ENCODE measurements at regions not wholly inside any gene's neighbourhood (a gene's known extent, or its start where the extent isn't known, plus 50 kb on each side); places are given as distances from the start of the nearest gene placed in this dataset.
"Not testable (repeated sequence)": the region's sequence is repeated elsewhere in the genome, so short reads cannot be mapped to it uniquely, and the experiment has no call there.

DNA sequence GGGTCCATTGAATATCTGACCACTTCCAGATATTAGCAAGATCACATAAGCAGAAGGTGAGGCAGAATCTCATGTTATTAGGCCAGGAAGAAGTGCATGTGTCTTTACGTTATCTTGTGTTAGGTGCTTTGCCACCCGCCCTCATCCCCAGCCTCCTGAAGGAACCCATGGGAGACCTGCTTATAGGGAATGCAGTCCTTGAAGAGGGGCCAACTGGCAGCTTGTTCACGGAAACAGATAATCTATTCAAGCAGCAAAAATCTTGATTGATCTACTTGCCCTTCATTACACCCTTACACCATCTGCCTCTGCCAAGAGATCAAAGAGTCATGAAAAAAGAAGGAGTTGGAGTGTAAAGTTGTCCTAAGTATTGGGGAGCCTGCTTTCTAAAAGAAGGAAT lies 576.4 kb downstream of the HTR1B start:
- H3K4me2 ChIP-seq (ENCODE audit: low read length), result no peak overlapping the region
- no peak overlapping the region for H4K8ac ChIP-seq (ENCODE audit: low read depth, low read length)
- no peak for DNase-seq
- H3K9ac ChIP-seq (ENCODE audit: low read length), result no peak overlapping the region
- H3K36me3 ChIP-seq (ENCODE audit: control insufficient read depth, insufficient read depth, low read length), result no peaks in the 10 kb centered on the region
- no CpG with 5 or more reads among the region's 3 CpGs for WGBS (ENCODE audit: extremely low coverage, insufficient coverage, low lambda C conversion rate)
- no peak overlapping the region for H2BK120ac ChIP-seq (ENCODE audit: low read depth, low read length)
- H3K56ac ChIP-seq (ENCODE audit: low read length), result no peak overlapping the region
- no peaks in the 10 kb centered on the region for H3K79me2 ChIP-seq (ENCODE audit: control insufficient read depth, insufficient read depth, low read length)
- H3K18ac ChIP-seq (ENCODE audit: low read length), result no peak overlapping the region
- no peak overlapping the region for H2AK5ac ChIP-seq (ENCODE audit: low read length)
- H2BK15ac ChIP-seq (replicated peaks; ENCODE audit: low read depth), result no peak overlapping the region
- H3K27ac ChIP-seq (ENCODE audit: low read depth, low read length), result no peak overlapping the region
- no peaks in the 10 kb centered on the region for H3K79me1 ChIP-seq (ENCODE audit: low read length)
- no peak overlapping the region for H3K4ac ChIP-seq (ENCODE audit: low read depth, low read length)
- no peak overlapping the region for H2BK5ac ChIP-seq (ENCODE audit: low read length)
- H3K4me3 ChIP-seq (ENCODE audit: low read length), result no peak overlapping the region
- no peak overlapping the region for H3K23ac ChIP-seq (ENCODE audit: low read length)
- H4K5ac ChIP-seq (ENCODE audit: low read length), result no peak overlapping the region
- H3K4me1 ChIP-seq (ENCODE audit: control insufficient read depth, low read depth, low read length), result no peaks in the 10 kb centered on the region
- H3K27me3 ChIP-seq (ENCODE audit: insufficient read depth, low read length, poor library complexity), result no peaks in the 10 kb centered on the region

DNA sequence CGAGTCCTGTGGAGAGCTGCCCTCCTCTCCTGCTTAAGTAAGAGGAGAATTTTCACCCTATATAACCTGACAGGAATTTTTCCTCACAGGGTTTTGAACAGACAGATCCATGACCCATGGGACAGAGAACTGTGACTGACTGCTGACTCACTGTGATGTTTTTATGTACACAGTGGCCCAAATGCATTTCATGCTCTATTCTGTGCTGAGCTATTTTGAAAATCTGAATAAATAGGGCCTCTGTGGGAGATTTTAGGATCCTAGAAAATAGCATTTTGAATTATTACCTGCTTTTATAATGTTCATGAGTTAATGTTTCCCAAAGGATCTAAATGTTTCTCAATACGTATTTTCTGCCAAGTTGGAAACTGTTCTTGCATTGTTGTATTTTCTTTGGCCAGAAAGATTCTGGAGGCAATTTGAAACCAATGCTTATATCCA lies 577.4 kb downstream of the HTR1B start:
- no peak overlapping the region for H3K18ac ChIP-seq (ENCODE audit: low read length)
- H3K9ac ChIP-seq (ENCODE audit: low read length), result no peak overlapping the region
- H3K27me3 ChIP-seq (ENCODE audit: insufficient read depth, low read length, poor library complexity), result no peaks in the 10 kb centered on the region
- H3K23ac ChIP-seq (ENCODE audit: low read length), result no peak overlapping the region
- no peak overlapping the region for H4K5ac ChIP-seq (ENCODE audit: low read length)
- H2BK15ac ChIP-seq (replicated peaks; ENCODE audit: low read depth), result no peak overlapping the region
- no peaks in the 10 kb centered on the region for H3K36me3 ChIP-seq (ENCODE audit: control insufficient read depth, insufficient read depth, low read length)
- H2BK120ac ChIP-seq (ENCODE audit: low read depth, low read length), result no peak overlapping the region
- no peak overlapping the region for H3K4me2 ChIP-seq (ENCODE audit: low read length)
- no peak overlapping the region for H2AK5ac ChIP-seq (ENCODE audit: low read length)
- H3K79me1 ChIP-seq (ENCODE audit: low read length), result no peaks in the 10 kb centered on the region
- DNase-seq, result no peak
- H3K4ac ChIP-seq (ENCODE audit: low read depth, low read length), result no peak overlapping the region
- H3K79me2 ChIP-seq (ENCODE audit: control insufficient read depth, insufficient read depth, low read length), result no peaks in the 10 kb centered on the region
- H3K4me1 ChIP-seq (ENCODE audit: control insufficient read depth, low read depth, low read length), result no peaks in the 10 kb centered on the region
- H3K56ac ChIP-seq (ENCODE audit: low read length), result no peak overlapping the region
- no peak overlapping the region for H4K8ac ChIP-seq (ENCODE audit: low read depth, low read length)
- H3K27ac ChIP-seq (ENCODE audit: low read depth, low read length), result no peak overlapping the region
- no peak overlapping the region for H3K4me3 ChIP-seq (ENCODE audit: low read length)
- WGBS (ENCODE audit: extremely low coverage, insufficient coverage, low lambda C conversion rate), result no CpG with 5 or more reads among the region's 2 CpGs
- H2BK5ac ChIP-seq (ENCODE audit: low read length), result no peak overlapping the region

DNA sequence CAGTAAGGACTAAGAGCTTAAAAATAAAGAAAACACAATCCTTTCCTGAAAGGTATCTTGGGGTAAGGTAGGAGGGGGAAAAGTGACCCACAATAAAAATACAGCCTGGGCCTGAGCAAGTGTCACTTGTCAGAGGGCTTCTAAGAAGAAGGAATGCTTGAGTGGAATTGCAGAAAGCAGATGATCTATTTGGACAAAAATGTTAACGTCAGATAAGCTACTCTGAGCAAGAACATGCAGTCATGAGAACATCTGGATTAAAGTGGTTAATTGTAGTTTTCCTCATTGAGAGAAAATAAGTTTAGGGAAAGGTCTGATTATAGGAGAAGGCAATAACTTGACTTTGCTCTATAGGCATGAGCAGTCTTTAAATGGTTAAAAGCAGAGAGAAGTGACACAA lies 581.9 kb downstream of the HTR1B start:
- Histone ChIP-seq H2BK120ac (ENCODE audit: low read depth, low read length) (no peak overlapping the region), H3K23ac (ENCODE audit: low read length) (no peak overlapping the region), H3K4me3 (ENCODE audit: low read length) (no peak overlapping the region), H3K9ac (ENCODE audit: low read length) (no peak overlapping the region), H2BK15ac (replicated peaks; ENCODE audit: low read depth) (no peak overlapping the region), H2BK5ac (ENCODE audit: low read length) (no peak overlapping the region), H3K27me3 (ENCODE audit: insufficient read depth, low read length, poor library complexity) (no peaks in the 10 kb centered on the region), H2AK5ac (ENCODE audit: low read length) (no peak overlapping the region), H3K79me2 (ENCODE audit: control insufficient read depth, insufficient read depth, low read length) (no peaks in the 10 kb centered on the region), H4K8ac (ENCODE audit: low read depth, low read length) (no peak overlapping the region), H3K4me2 (ENCODE audit: low read length) (no peak overlapping the region), H3K18ac (ENCODE audit: low read length) (no peak overlapping the region), H3K4me1 (ENCODE audit: control insufficient read depth, low read depth, low read length) (no peaks in the 10 kb centered on the region), H3K79me1 (ENCODE audit: low read length) (no peaks in the 10 kb centered on the region), H4K5ac (ENCODE audit: low read length) (no peak overlapping the region), H3K27ac (ENCODE audit: low read depth, low read length) (no peak overlapping the region), H3K4ac (ENCODE audit: low read depth, low read length) (no peak overlapping the region), H3K36me3 (ENCODE audit: control insufficient read depth, insufficient read depth, low read length) (no peaks in the 10 kb centered on the region), H3K56ac (ENCODE audit: low read length) (no peak overlapping the region)
- DNase-seq, result peak; percentile 20
- no CpG with 5 or more reads among the region's 1 CpG for WGBS (ENCODE audit: extremely low coverage, insufficient coverage, low lambda C conversion rate)

GRCh38 chr6:76876922-76877553 lies 586.3 kb downstream of the HTR1B start:
- no CpG with 5 or more reads among the region's 10 CpGs for WGBS (ENCODE audit: extremely low coverage, insufficient coverage, low lambda C conversion rate)
- no peaks in the 10 kb centered on the region for H3K36me3 ChIP-seq (ENCODE audit: control insufficient read depth, insufficient read depth, low read length)
- no peak overlapping the region for H4K8ac ChIP-seq (ENCODE audit: low read depth, low read length)
- no peaks in the 10 kb centered on the region for H3K27me3 ChIP-seq (ENCODE audit: insufficient read depth, low read length, poor library complexity)
- no peak overlapping the region for H3K4me2 ChIP-seq (ENCODE audit: low read length)
- H3K4me3 ChIP-seq (ENCODE audit: low read length), result no peak overlapping the region
- H3K9ac ChIP-seq (ENCODE audit: low read length), result no peak overlapping the region
- no peak overlapping the region for H3K4ac ChIP-seq (ENCODE audit: low read depth, low read length)
- H3K79me2 ChIP-seq (ENCODE audit: control insufficient read depth, insufficient read depth, low read length), result no peaks in the 10 kb centered on the region
- no peak overlapping the region for H2BK15ac ChIP-seq (replicated peaks; ENCODE audit: low read depth)
- no peak overlapping the region for H2BK5ac ChIP-seq (ENCODE audit: low read length)
- no peak overlapping the region for H3K27ac ChIP-seq (ENCODE audit: low read depth, low read length)
- H3K79me1 ChIP-seq (ENCODE audit: low read length), result no peaks in the 10 kb centered on the region
- H2AK5ac ChIP-seq (ENCODE audit: low read length), result no peak overlapping the region
- H4K5ac ChIP-seq (ENCODE audit: low read length), result no peak overlapping the region
- peak; percentile 97 for DNase-seq
- no peak overlapping the region for H2BK120ac ChIP-seq (ENCODE audit: low read depth, low read length)
- H3K4me1 ChIP-seq (ENCODE audit: control insufficient read depth, low read depth, low read length), result no peaks in the 10 kb centered on the region
- no peak overlapping the region for H3K18ac ChIP-seq (ENCODE audit: low read length)
- no peak overlapping the region for H3K56ac ChIP-seq (ENCODE audit: low read length)
- H3K23ac ChIP-seq (ENCODE audit: low read length), result no peak overlapping the region

- not testable (repeated sequence) for H2BK5ac ChIP-seq (ENCODE audit: low read length); H3K18ac ChIP-seq (ENCODE audit: low read length); H3K79me2 ChIP-seq (ENCODE audit: control insufficient read depth, insufficient read depth, low read length); H2BK120ac ChIP-seq (ENCODE audit: low read depth, low read length); H3K56ac ChIP-seq (ENCODE audit: low read length); H3K27me3 ChIP-seq (ENCODE audit: insufficient read depth, low read length, poor library complexity); H2AK5ac ChIP-seq (ENCODE audit: low read length); H3K4me2 ChIP-seq (ENCODE audit: low read length); H3K27ac ChIP-seq (ENCODE audit: low read depth, low read length); H2BK15ac ChIP-seq (replicated peaks; ENCODE audit: low read depth); H3K36me3 ChIP-seq (ENCODE audit: control insufficient read depth, insufficient read depth, low read length); H3K79me1 ChIP-seq (ENCODE audit: low read length); H4K8ac ChIP-seq (ENCODE audit: low read depth, low read length); H3K23ac ChIP-seq (ENCODE audit: low read length); H3K4me1 ChIP-seq (ENCODE audit: control insufficient read depth, low read depth, low read length); H4K5ac ChIP-seq (ENCODE audit: low read length); DNase-seq; H3K9ac ChIP-seq (ENCODE audit: low read length); H3K4ac ChIP-seq (ENCODE audit: low read depth, low read length); H3K4me3 ChIP-seq (ENCODE audit: low read length)
- WGBS (ENCODE audit: extremely low coverage, insufficient coverage, low lambda C conversion rate), result no CpG with 5 or more reads among the region's 18 CpGs
These were observed 586.9 kb downstream of the HTR1B start for GRCh38 chr6:76876430-76876829.

- Histone ChIP-seq H2BK15ac (replicated peaks; ENCODE audit: low read depth) (no peak overlapping the region), H3K36me3 (ENCODE audit: control insufficient read depth, insufficient read depth, low read length) (no peaks in the 10 kb centered on the region), H3K4me2 (ENCODE audit: low read length) (no peak overlapping the region), H3K56ac (ENCODE audit: low read length) (no peak overlapping the region), H4K5ac (ENCODE audit: low read length) (no peak overlapping the region), H3K18ac (ENCODE audit: low read length) (no peak overlapping the region), H3K9ac (ENCODE audit: low read length) (no peak overlapping the region), H2AK5ac (ENCODE audit: low read length) (no peak overlapping the region), H2BK5ac (ENCODE audit: low read length) (no peak overlapping the region), H3K27me3 (ENCODE audit: insufficient read depth, low read length, poor library complexity) (no peaks in the 10 kb centered on the region), H3K4ac (ENCODE audit: low read depth, low read length) (no peak overlapping the region), H3K4me1 (ENCODE audit: control insufficient read depth, low read depth, low read length) (no peaks in the 10 kb centered on the region), H2BK120ac (ENCODE audit: low read depth, low read length) (no peak overlapping the region), H4K8ac (ENCODE audit: low read depth, low read length) (no peak overlapping the region), H3K23ac (ENCODE audit: low read length) (no peak overlapping the region), H3K4me3 (ENCODE audit: low read length) (no peak overlapping the region), H3K27ac (ENCODE audit: low read depth, low read length) (no peak overlapping the region), H3K79me2 (ENCODE audit: control insufficient read depth, insufficient read depth, low read length) (no peaks in the 10 kb centered on the region), H3K79me1 (ENCODE audit: low read length) (no peaks in the 10 kb centered on the region)
- DNase-seq, result no peak
- no CpG with 5 or more reads among the region's 3 CpGs for WGBS (ENCODE audit: extremely low coverage, insufficient coverage, low lambda C conversion rate)
These were observed 596.1 kb downstream of the HTR1B start for GRCh38 chr6:76867182-76867581.

Data from mesendoderm (in vitro differentiated cells).